GM18909 (cell line): ENCODE measurements at regions not wholly inside any gene's neighbourhood (a gene's known extent, or its start where the extent isn't known, plus 50 kb on each side); places are given as distances from the start of the nearest gene placed in this dataset.
"Not testable (repeated sequence)": the region's sequence is repeated elsewhere in the genome, so short reads cannot be mapped to it uniquely, and the experiment has no call there.

Source experiments
- ATAC-seq: cut with Tn5 transposase; IDR thresholded peaks from one replicate; pipeline ENCODE4 v1.9.1; 2021; ENCODE audit warnings: mild to moderate bottlenecking; ENCODE audit not compliant: unreplicated experiment, poor library complexity

GRCh38 chr16:75780669-75781068 lies 54.4 kb upstream of the CPHXL start:
- ATAC-seq: no peak

- no peak for ATAC-seq
Observed at GRCh38 chr16:75781683-75782343, 55.5 kb upstream of the CPHXL start.

GRCh38 chr16:75787440-75787839 lies 61.1 kb upstream of the CPHXL start:
- peak; percentile 79 for ATAC-seq

- ATAC-seq: peak; percentile 62
Observed at GRCh38 chr16:75789237-75789636, 62.9 kb upstream of the CPHXL start.

GRCh38 chr16:75792771-75793492 lies 66.6 kb upstream of the CPHXL start:
- no peak for ATAC-seq

GRCh38 chr16:75793641-75794040 lies 67.4 kb upstream of the CPHXL start:
- ATAC-seq: no peak

GRCh38 chr16:75794426-75794825 lies 68.1 kb upstream of the CPHXL start:
- ATAC-seq: no peak

GRCh38 chr16:75798714-75799113 lies 72.4 kb upstream of the CPHXL start:
- ATAC-seq: no peak

- ATAC-seq: no peak
Observed at GRCh38 chr16:75801307-75801706, 75.0 kb upstream of the CPHXL start.

- ATAC-seq: no peak
Observed at GRCh38 chr16:75803753-75804152, 77.5 kb upstream of the CPHXL start.

- ATAC-seq: no peak
Observed at GRCh38 chr16:75804368-75804767, 78.1 kb upstream of the CPHXL start.

GRCh38 chr16:75805946-75806345 lies 79.7 kb upstream of the CPHXL start:
- ATAC-seq: no peak

- no peak for ATAC-seq
Observed at GRCh38 chr16:75806487-75806886, 80.2 kb upstream of the CPHXL start.

GRCh38 chr16:75810342-75810741 lies 84.1 kb upstream of the CPHXL start:
- no peak for ATAC-seq

- ATAC-seq: no peak
Observed at GRCh38 chr16:75811020-75811634, 84.8 kb upstream of the CPHXL start.

- ATAC-seq: no peak
Observed at GRCh38 chr16:75818491-75818890, 92.2 kb upstream of the CPHXL start.

GRCh38 chr16:75820672-75821071 lies 94.4 kb upstream of the CPHXL start:
- no peak for ATAC-seq

- ATAC-seq: no peak
Observed at GRCh38 chr16:75821117-75821516, 94.8 kb upstream of the CPHXL start.

GRCh38 chr16:75825750-75826149 lies 99.5 kb upstream of the CPHXL start:
- not testable (repeated sequence) for ATAC-seq

GRCh38 chr16:75827372-75828038 lies 101.2 kb upstream of the CPHXL start:
- ATAC-seq: not testable (repeated sequence)

- ATAC-seq: not testable (repeated sequence)
Observed at GRCh38 chr16:75833385-75833784, 107.1 kb upstream of the CPHXL start.
